ENCODE measurements at regions not wholly inside any gene's neighbourhood (a gene's known extent, or its start where the extent isn't known, plus 50 kb on each side); places are given as distances from the start of the nearest gene placed in this dataset.
"Not testable (repeated sequence)": the region's sequence is repeated elsewhere in the genome, so short reads cannot be mapped to it uniquely, and the experiment has no call there.

DNA sequence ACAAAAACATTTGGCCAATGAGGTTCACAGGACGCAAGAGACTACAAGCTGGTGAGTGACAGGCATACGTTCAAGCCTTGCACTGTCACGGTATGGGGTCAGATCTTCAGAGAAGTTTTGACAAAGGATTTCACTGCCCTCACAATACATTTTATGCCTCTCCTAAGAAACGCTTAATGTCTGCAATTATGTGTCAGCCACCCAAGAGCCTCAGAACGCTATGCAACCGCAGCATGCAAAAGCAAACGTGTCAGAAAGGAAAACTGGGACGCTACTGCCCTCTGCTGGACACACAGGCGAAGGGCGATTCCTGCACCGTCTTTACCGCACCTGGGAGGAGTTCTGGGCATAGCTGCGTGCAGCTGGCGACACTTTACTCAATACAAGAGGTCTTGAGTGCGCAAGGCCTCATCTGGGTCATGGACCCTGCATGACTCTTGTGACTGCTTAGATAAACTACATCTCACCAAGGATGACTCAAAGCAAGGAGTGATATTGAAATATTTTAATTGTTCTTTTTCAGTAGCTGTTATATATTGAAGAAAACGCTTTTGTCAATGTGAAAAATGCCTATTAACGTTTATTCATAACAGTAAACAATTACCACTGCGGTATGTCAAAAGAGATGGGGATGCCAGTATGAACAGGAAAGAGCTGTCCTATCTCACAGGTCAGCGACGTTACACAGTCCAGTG lies 147.6 kb upstream of the FRG1 start:
- H3K9me3 ChIP-seq (ENCODE audit: control insufficient read depth in 5 of 5, low read length in 5 of 5) = no peaks in the 10 kb centered on the region
- peaks cover 0 to 8% (median 6%) of the 10 kb centered on the region in 5 donors for H3K4me1 ChIP-seq (ENCODE audit: control insufficient read depth in 5 of 5, insufficient read depth in 5 of 5, low read length in 5 of 5)
- no peaks in the 10 kb centered on the region for H3K27me3 ChIP-seq (ENCODE audit: control insufficient read depth in 5 of 5, insufficient read depth in 4 of 5, low read length in 5 of 5)
- peak overlapping the region in 1 of 5 donors; percentile 42 for H3K9ac ChIP-seq (ENCODE audit: low read length in 5 of 5)
- no peak overlapping the region for H3K27ac ChIP-seq (ENCODE audit: low read depth, low read length)
- peak overlapping the region; percentile 37 to 49 (median 45) for H3K4me3 ChIP-seq (ENCODE audit: low read depth in 1 of 5, low read length in 5 of 5)
- H3K36me3 ChIP-seq (ENCODE audit: control insufficient read depth in 5 of 5, insufficient read depth in 5 of 5, low read length in 5 of 5) = no peaks in the 10 kb centered on the region

DNA sequence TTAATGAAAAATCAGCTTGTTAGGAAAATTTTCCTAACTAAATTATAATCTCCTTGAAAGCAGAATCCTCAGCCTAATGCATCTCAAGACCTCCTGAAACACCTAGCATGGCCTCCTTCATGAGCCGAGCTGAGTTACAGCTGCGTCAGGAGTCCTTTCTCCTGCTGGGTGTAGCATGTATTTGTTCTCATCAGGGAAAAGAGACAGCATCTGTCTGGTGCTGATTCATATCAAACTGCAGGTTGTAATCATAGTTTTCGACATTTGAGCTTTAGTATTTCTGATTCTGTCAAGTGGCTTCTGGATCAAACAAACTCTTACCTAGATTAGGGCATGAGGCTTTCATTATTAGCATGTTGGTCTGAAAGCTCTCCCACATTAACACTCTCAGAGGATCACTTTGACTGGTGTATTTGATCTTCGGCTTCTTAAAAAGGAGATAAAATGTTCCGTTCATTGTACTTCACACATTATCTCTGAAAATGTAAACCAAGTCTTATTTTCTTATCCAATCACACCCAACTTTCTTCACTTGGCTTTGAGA lies 140.1 kb upstream of the FRG1 start:
- H3K27me3 ChIP-seq (ENCODE audit: control insufficient read depth in 5 of 5, insufficient read depth in 4 of 5, low read length in 5 of 5) = no peaks in the 10 kb centered on the region
- H3K4me1 ChIP-seq (ENCODE audit: control insufficient read depth in 5 of 5, insufficient read depth in 5 of 5, low read length in 5 of 5) = no peaks in the 10 kb centered on the region
- no peak overlapping the region for H3K9ac ChIP-seq (ENCODE audit: low read length in 5 of 5)
- H3K9me3 ChIP-seq (ENCODE audit: control insufficient read depth in 5 of 5, low read length in 5 of 5) = peaks cover 0 to 2% (median 0%) of the 10 kb centered on the region in 5 donors
- no peak overlapping the region for H3K27ac ChIP-seq (ENCODE audit: low read depth, low read length)
- H3K4me3 ChIP-seq (ENCODE audit: low read depth in 1 of 5, low read length in 5 of 5) = no peak overlapping the region
- H3K36me3 ChIP-seq (ENCODE audit: control insufficient read depth in 5 of 5, insufficient read depth in 5 of 5, low read length in 5 of 5) = no peaks in the 10 kb centered on the region

DNA sequence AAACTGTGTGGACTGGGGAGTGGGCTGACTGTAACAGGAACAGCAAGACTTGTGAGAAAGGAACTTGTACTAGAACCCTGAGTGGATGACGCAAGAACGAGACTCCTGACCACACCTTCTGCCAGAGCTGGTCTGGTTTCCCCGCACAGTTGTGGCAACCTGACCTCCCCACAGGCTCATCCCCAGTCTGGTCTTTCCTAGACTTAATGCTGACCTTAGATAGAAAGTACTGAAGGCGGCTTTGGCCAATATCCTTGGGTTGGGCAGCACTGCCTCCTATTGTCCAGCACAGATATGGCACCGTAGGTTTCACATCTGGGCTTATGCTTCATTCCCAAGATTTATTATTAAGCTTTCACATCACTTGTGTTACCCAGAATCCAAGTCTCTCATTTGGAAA lies 137.8 kb upstream of the FRG1 start:
- H3K9me3 ChIP-seq (ENCODE audit: control insufficient read depth in 5 of 5, low read length in 5 of 5) = peaks cover 0 to 13% (median 7%) of the 10 kb centered on the region in 5 donors
- no peaks in the 10 kb centered on the region for H3K36me3 ChIP-seq (ENCODE audit: control insufficient read depth in 5 of 5, insufficient read depth in 5 of 5, low read length in 5 of 5)
- H3K27me3 ChIP-seq (ENCODE audit: control insufficient read depth in 5 of 5, insufficient read depth in 4 of 5, low read length in 5 of 5) = no peaks in the 10 kb centered on the region
- H3K9ac ChIP-seq (ENCODE audit: low read length in 5 of 5) = no peak overlapping the region
- no peak overlapping the region for H3K27ac ChIP-seq (ENCODE audit: low read depth, low read length)
- H3K4me1 ChIP-seq (ENCODE audit: control insufficient read depth in 5 of 5, insufficient read depth in 5 of 5, low read length in 5 of 5) = no peaks in the 10 kb centered on the region
- H3K4me3 ChIP-seq (ENCODE audit: low read depth in 1 of 5, low read length in 5 of 5) = no peak overlapping the region

DNA sequence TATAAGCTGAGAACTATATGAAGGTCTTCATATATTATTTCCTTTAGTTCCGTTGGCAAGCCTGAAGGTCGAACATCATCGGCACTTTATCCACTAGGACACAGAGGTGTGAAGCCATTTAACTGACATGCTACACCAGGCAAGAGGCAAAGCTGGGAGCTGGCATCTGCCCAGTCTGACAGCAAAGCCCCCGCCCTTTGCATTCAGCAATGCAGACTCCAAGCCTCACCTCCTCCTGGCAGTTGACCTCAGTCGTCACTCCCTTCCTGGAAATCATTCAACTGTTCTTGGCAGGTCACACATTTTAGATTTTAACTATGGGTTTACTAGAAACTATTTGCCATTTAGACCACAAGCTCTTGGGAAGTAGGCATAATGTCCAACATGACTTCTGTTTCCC lies 135.8 kb upstream of the FRG1 start:
- H3K27ac ChIP-seq (ENCODE audit: low read depth, low read length) = no peak overlapping the region
- no peaks in the 10 kb centered on the region for H3K36me3 ChIP-seq (ENCODE audit: control insufficient read depth in 5 of 5, insufficient read depth in 5 of 5, low read length in 5 of 5)
- no peaks in the 10 kb centered on the region for H3K4me1 ChIP-seq (ENCODE audit: control insufficient read depth in 5 of 5, insufficient read depth in 5 of 5, low read length in 5 of 5)
- H3K9ac ChIP-seq (ENCODE audit: low read length in 5 of 5) = no peak overlapping the region
- H3K9me3 ChIP-seq (ENCODE audit: control insufficient read depth in 5 of 5, low read length in 5 of 5) = peaks cover 0 to 22% (median 16%) of the 10 kb centered on the region in 5 donors
- H3K27me3 ChIP-seq (ENCODE audit: control insufficient read depth in 5 of 5, insufficient read depth in 4 of 5, low read length in 5 of 5) = no peaks in the 10 kb centered on the region
- no peak overlapping the region for H3K4me3 ChIP-seq (ENCODE audit: low read depth in 1 of 5, low read length in 5 of 5)

DNA sequence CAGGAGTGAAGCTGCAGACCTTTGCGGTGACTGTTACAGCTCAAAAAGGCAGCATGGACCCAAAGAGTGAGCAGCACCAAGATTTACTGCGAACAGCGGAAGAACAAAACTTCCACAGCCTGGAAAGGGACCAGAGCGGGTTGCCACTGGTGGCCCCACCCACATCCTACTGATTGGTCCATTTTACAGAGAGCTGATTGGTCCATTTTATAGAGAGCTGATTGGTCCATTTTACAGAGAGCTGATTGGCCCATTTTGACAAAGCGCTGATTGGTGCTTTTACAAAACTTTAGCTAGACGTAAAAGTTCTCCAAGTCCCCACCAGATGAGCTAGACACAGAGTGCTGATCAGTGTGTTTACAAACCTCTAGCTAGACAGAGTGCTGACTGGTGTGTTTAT lies 134.2 kb upstream of the FRG1 start:
- no peak overlapping the region for H3K4me3 ChIP-seq (ENCODE audit: low read depth in 1 of 5, low read length in 5 of 5)
- H3K27ac ChIP-seq (ENCODE audit: low read depth, low read length) = no peak overlapping the region
- H3K9ac ChIP-seq (ENCODE audit: low read length in 5 of 5) = no peak overlapping the region
- peaks cover 0 to 28% (median 18%) of the 10 kb centered on the region in 5 donors for H3K9me3 ChIP-seq (ENCODE audit: control insufficient read depth in 5 of 5, low read length in 5 of 5)
- no peaks in the 10 kb centered on the region for H3K36me3 ChIP-seq (ENCODE audit: control insufficient read depth in 5 of 5, insufficient read depth in 5 of 5, low read length in 5 of 5)
- H3K27me3 ChIP-seq (ENCODE audit: control insufficient read depth in 5 of 5, insufficient read depth in 4 of 5, low read length in 5 of 5) = no peaks in the 10 kb centered on the region
- no peaks in the 10 kb centered on the region for H3K4me1 ChIP-seq (ENCODE audit: control insufficient read depth in 5 of 5, insufficient read depth in 5 of 5, low read length in 5 of 5)

DNA sequence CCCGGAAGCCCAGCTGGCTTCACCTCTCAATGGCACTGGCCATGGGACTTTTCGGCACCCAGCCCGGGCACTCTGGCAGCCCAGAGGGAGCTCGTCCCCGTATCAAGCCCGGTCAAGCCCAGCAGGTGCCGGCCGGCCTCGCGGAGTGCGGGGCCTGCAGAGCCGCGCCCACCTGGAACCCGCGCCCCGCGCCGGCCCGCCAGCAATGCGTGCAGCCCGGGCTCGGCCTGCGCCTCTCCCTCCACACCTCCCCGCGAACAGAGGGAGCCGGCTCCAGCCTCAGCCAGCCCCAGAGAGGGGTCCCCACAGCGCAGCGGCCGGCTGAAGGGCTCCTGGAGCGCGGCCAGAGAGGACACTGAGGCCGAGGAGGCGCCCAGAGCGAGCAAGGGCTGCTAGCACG lies 133.6 kb upstream of the FRG1 start:
- Histone ChIP-seq H3K9me3 (ENCODE audit: control insufficient read depth in 5 of 5, low read length in 5 of 5) (peaks cover 0 to 28% (median 18%) of the 10 kb centered on the region in 5 donors), H3K9ac (ENCODE audit: low read length in 5 of 5) (no peak overlapping the region), H3K4me1 (ENCODE audit: control insufficient read depth in 5 of 5, insufficient read depth in 5 of 5, low read length in 5 of 5) (no peaks in the 10 kb centered on the region), H3K27ac (ENCODE audit: low read depth, low read length) (no peak overlapping the region), H3K4me3 (ENCODE audit: low read depth in 1 of 5, low read length in 5 of 5) (no peak overlapping the region), H3K27me3 (ENCODE audit: control insufficient read depth in 5 of 5, insufficient read depth in 4 of 5, low read length in 5 of 5) (no peaks in the 10 kb centered on the region), H3K36me3 (ENCODE audit: control insufficient read depth in 5 of 5, insufficient read depth in 5 of 5, low read length in 5 of 5) (no peaks in the 10 kb centered on the region)

DNA sequence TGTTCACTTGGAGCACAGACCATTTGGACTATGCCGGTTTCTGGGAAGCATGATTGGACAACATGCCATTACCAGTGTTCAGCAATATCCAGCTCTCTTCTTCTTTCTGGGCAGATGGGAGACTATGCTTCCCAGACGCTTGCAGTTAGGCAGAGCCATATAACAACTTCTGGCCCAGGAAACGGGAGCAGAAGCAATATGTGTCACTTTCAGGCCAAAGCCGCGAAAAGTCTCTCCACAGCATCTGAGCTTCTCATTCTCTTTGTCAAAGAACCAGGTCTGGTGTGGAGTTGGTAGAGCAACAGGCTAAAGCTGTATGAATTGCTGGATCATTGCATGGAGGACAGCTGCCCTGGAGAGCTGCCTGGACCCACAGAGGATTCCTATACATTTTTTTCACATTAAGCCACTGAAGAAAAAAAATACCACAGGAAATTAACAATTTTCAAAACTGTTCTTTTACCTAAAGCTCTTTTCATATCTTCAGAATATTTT lies 131.4 kb upstream of the FRG1 start:
- no peak overlapping the region for H3K27ac ChIP-seq (ENCODE audit: low read depth, low read length)

DNA sequence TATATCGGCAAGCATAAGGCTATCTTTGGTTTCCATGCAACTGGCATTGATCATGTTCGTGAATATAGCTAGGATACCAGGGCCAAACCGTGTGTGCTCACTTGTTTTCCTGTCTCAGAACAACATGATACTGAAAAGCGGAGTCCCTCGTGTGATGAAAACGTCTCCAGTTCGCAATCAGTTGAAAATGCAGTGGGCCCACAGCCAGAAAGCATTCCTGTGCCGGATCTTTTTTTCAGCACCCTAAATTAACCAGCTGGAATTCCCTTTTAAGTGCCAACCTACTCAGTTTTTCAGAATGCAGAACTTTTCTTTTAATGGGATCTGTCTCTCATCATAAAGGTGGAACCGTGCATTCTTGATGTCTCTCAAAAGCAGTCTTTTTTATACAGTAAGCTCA lies 130.8 kb upstream of the FRG1 start:
- Histone ChIP-seq H3K4me3 (ENCODE audit: low read depth in 1 of 5, low read length in 5 of 5) (no peak overlapping the region), H3K36me3 (ENCODE audit: control insufficient read depth in 5 of 5, insufficient read depth in 5 of 5, low read length in 5 of 5) (no peaks in the 10 kb centered on the region), H3K9me3 (ENCODE audit: control insufficient read depth in 5 of 5, low read length in 5 of 5) (peaks cover 0 to 28% (median 18%) of the 10 kb centered on the region in 5 donors), H3K27ac (ENCODE audit: low read depth, low read length) (no peak overlapping the region), H3K27me3 (ENCODE audit: control insufficient read depth in 5 of 5, insufficient read depth in 4 of 5, low read length in 5 of 5) (no peaks in the 10 kb centered on the region), H3K9ac (ENCODE audit: low read length in 5 of 5) (no peak overlapping the region), H3K4me1 (ENCODE audit: control insufficient read depth in 5 of 5, insufficient read depth in 5 of 5, low read length in 5 of 5) (no peaks in the 10 kb centered on the region)

More for the DNA sequence above, 131.4 kb upstream of the FRG1 start:
- H3K9me3 ChIP-seq (ENCODE audit: control insufficient read depth in 5 of 5, low read length in 5 of 5) = peaks cover 0 to 28% (median 18%) of the 10 kb centered on the region in 5 donors
- H3K4me1 ChIP-seq (ENCODE audit: control insufficient read depth in 5 of 5, insufficient read depth in 5 of 5, low read length in 5 of 5) = no peaks in the 10 kb centered on the region
- no peaks in the 10 kb centered on the region for H3K27me3 ChIP-seq (ENCODE audit: control insufficient read depth in 5 of 5, insufficient read depth in 4 of 5, low read length in 5 of 5)
- no peak overlapping the region for H3K9ac ChIP-seq (ENCODE audit: low read length in 5 of 5)
- H3K36me3 ChIP-seq (ENCODE audit: control insufficient read depth in 5 of 5, insufficient read depth in 5 of 5, low read length in 5 of 5) = no peaks in the 10 kb centered on the region
- no peak overlapping the region for H3K4me3 ChIP-seq (ENCODE audit: low read depth in 1 of 5, low read length in 5 of 5)

DNA sequence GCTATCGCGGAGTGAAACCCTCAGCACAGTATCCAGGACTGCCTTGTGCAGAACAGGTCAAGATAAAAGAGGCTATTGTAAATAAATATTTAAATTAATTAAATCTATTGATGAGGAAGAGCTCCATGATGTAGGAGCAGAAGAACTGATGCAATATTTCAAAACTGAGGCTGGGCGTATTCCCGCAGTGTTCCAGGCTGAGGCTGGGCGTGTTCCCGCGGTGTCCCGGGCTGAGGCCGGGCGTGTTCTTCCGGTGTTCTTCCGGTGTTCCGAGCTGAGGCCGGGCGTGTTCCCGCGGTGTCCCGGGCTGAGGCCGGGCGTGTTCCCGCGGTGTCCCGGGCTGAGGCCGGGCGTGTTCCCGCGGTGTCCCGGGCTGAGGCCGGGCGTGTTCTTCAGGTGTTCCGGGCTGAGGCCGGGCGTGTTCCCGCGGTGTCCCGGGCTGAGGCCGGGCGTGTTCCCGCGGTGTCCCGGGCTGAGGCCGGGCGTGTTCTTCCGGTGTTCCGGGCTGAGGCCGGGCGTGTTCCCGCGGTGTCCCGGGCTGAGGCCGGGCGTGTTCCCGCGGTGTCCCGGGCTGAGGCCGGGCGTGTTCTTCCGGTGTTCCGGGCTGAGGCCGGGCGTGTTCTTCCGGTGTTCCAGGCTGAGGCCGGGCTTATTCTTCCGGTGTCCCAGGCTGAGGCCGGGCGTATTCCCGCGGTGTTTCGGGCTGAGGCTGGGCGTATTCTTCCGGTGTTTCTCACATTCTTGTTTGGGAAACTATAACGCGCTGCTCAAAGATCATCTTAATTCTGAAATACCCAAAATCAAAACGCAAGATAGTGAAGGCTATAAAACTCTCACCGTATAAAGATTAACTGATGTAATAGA lies 130.1 kb upstream of the FRG1 start:
- Histone ChIP-seq H3K4me3 (ENCODE audit: low read depth in 1 of 5, low read length in 5 of 5) (peak overlapping the region in 3 of 5 donors; percentile 10 to 48 (median 28)), H3K9me3 (ENCODE audit: control insufficient read depth in 5 of 5, low read length in 5 of 5) (peaks cover 0 to 28% (median 17%) of the 10 kb centered on the region in 5 donors)
- H3K27ac ChIP-seq (ENCODE audit: low read depth, low read length); H3K27me3 ChIP-seq (ENCODE audit: control insufficient read depth in 5 of 5, insufficient read depth in 4 of 5, low read length in 5 of 5); H3K36me3 ChIP-seq (ENCODE audit: control insufficient read depth in 5 of 5, insufficient read depth in 5 of 5, low read length in 5 of 5); H3K9ac ChIP-seq (ENCODE audit: low read length in 5 of 5); H3K4me1 ChIP-seq (ENCODE audit: control insufficient read depth in 5 of 5, insufficient read depth in 5 of 5, low read length in 5 of 5): not testable (repeated sequence)

All from subcutaneous abdominal adipose tissue (tissue), 5 donors.